ENCODE measurements at regions not wholly inside any gene's neighbourhood (a gene's known extent, or its start where the extent isn't known, plus 50 kb on each side); places are given as distances from the start of the nearest gene placed in this dataset.

- no peak for DNase-seq (ENCODE audit: extremely low read depth, low read depth)
- no peak for TF ChIP-seq CTCF (IDR thresholded peaks at IDR 0.05; ENCODE audit: low read depth, low read length)
Measured at GRCh38 chr2:2756886-2757285, 425.8 kb upstream of the MYT1L start.

- TF ChIP-seq CTCF (IDR thresholded peaks at IDR 0.05; ENCODE audit: low read depth, low read length) = no peak
- no peak for DNase-seq (ENCODE audit: extremely low read depth, low read depth)
Measured at GRCh38 chr2:2755990-2756389, 424.9 kb upstream of the MYT1L start.

GRCh38 chr2:2754940-2755339 lies 423.9 kb upstream of the MYT1L start:
- TF ChIP-seq CTCF (IDR thresholded peaks at IDR 0.05; ENCODE audit: low read depth, low read length) = no peak
- DNase-seq (ENCODE audit: extremely low read depth, low read depth) = no peak

- TF ChIP-seq CTCF (IDR thresholded peaks at IDR 0.05; ENCODE audit: low read depth, low read length) = no peak
- no peak for DNase-seq (ENCODE audit: extremely low read depth, low read depth)
Measured at GRCh38 chr2:2751715-2752315, 420.7 kb upstream of the MYT1L start.

GRCh38 chr2:2750867-2751714 lies 420.0 kb upstream of the MYT1L start:
- TF ChIP-seq CTCF (IDR thresholded peaks at IDR 0.05; ENCODE audit: low read depth, low read length) = no peak
- no peak for DNase-seq (ENCODE audit: extremely low read depth, low read depth)

GRCh38 chr2:2749206-2749598 lies 418.1 kb upstream of the MYT1L start:
- no peak for TF ChIP-seq CTCF (IDR thresholded peaks at IDR 0.05; ENCODE audit: low read depth, low read length)
- DNase-seq (ENCODE audit: extremely low read depth, low read depth) = no peak

GRCh38 chr2:2748399-2749205 lies 417.5 kb upstream of the MYT1L start:
- TF ChIP-seq CTCF (IDR thresholded peaks at IDR 0.05; ENCODE audit: low read depth, low read length) = no peak
- DNase-seq (ENCODE audit: extremely low read depth, low read depth) = no peak

All from AG09319 (cell line).